AML-193 (cell line): ENCODE measurements at regions not wholly inside any gene's neighbourhood (a gene's known extent, or its start where the extent isn't known, plus 50 kb on each side); places are given as distances from the start of the nearest gene placed in this dataset.

Source experiments
- DNase-seq, 2 experiments: peaks; one replicate each; lab custom pipeline; 2025; lab: John Stamatoyannopoulos, UW

- DNase-seq, result no peak
Measured at GRCh38 chr14:105776924-105777323, 250.5 kb downstream of the TMEM121 start.

DNA sequence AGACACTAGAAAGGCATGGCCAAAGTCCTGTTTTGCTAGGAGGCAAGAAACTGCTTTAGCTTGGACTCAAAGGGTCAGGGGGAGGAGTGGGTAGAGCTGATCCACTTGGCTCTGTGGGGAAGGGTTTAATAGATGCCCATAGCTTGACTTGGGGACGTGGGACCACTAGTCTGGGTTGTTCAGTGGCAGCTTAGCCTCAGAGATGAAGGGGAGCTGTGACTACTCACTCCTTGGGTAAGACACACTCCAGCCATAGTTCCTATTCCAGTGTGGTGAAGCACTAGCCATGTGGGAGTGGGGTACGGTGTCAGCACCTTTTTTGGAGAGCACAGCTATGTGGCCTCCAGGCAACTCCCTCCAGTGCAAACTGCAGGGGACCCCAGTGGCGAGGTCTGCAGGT, 257.3 kb downstream of the TMEM121 start:
- DNase-seq, result no peak

DNA sequence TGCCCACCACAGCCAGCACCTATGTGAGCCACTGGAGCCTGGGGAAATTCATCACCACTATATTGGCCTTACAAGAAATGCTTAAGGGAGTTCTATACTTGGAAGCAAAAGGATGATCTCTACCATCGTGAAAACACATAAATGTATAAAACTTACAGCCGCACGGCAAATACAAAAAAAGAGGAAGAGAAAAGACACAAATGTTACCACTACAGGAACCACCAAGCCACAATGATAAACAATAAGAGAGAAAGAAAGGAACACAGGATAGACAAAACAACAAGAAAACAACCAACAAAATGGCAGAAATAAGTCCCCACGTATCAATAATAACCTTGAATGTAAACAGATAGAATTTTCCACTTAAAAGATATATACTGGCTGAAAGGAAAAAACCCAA, 267.5 kb downstream of the TMEM121 start:
- DNase-seq, result no peak

DNA sequence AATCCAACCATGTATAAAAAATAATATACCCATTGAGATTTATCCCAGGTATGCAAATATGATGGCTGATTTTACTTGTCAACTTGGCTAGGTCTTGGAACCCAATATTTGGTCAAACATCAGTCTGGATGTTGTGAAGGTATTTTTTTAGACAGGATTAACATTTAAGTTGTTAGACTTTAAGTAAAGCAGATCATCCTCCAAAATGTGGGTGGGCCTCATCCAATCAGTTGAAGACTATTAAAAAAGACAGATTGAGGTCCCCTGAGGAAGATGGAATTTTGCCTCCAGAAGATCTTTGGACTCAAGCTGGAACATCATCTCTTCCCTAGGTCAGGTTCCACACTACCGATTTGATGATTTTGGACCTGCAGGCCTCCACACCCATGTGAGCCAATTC, 271.2 kb downstream of the TMEM121 start:
- no peak for DNase-seq

DNA sequence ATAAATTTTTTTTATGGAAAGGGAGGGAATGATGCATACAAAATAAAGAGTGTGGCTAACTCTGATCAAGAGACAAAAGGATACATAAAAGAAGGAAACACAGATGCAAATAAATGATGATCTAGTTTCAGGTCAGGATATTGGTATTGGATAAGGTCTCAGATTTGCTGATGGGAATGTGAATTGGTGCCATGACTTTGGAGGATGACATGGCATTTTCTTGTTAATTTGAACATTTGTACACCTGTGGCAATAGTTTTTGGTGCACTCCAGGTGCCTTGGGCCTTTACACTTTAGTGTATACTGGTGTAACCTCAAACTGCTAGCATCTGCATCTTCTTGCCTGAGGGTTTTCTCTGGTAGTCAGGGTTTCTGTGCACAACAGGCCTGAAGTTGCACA, 279.3 kb downstream of the TMEM121 start:
- no peak for DNase-seq

DNA sequence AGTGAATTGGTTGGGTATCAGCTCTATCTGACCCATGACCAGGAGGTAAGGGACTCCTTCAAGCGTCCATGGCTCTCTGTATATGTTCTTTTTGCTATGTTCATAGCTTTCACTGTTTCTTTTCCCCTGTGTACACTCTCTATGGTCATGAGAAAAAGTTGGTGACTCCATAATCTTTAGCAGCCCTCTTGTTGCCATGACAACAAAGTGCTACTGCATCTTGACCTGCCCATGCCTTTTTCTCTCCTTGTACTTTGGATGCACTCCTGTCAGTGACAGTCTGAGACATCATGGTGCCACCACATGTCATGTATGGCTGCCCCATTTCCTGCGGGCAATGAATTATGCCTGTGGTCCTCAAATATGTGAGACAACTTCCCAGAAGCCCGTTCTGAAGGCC, 280.2 kb downstream of the TMEM121 start:
- DNase-seq, result no peak

GRCh38 chr14:105817971-105818711, 291.8 kb downstream of the TMEM121 start:
- DNase-seq, result no peak

GRCh38 chr14:105818712-105819005, 292.3 kb downstream of the TMEM121 start:
- DNase-seq, result no peak

DNA sequence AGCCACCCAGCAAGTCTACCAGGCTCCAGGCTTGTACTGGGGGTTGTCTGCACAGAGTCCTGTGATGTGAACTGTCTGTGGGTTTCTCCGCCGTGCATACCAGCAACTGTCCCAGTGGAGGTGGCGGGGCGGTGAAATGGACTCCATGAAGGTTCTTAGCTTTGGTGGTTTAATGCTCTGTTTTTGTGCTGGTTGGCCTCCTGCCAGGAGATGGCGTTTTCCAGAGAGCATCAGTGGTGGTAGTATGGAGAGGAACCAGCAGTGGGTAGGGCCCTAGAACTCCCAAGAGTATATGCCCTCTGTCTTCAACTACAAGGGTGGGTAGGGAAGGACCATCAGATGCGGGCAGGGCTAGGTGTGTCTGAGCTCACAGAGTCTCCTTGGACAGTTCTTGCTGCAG, 303.8 kb downstream of the TMEM121 start:
- no peak for DNase-seq

DNA sequence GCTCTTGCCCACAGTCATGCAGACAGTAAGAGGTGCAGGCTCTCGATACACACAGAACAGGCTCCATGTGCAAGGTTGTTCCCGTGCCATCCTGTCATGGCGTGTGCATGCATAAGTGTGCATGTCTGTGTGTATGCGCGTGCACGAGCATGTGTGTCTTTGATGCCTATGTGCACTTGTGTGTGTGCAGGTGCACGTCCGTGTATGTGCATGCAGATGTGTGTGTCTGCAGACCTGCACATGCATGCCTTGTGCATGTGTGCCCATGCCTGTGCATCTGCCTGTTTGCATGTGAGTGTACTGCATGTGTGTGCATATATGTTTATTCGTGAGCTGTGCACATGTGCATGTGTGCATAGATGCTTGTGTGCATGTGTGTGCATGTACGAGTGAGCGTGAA, 309.8 kb downstream of the TMEM121 start:
- no peak for DNase-seq

- no peak for DNase-seq
Measured at GRCh38 chr14:105836730-105837129, 310.3 kb downstream of the TMEM121 start.

GRCh38 chr14:105837349-105838063, 311.1 kb downstream of the TMEM121 start:
- no peak for DNase-seq

GRCh38 chr14:105838107-105838506, 311.7 kb downstream of the TMEM121 start:
- DNase-seq, result no peak

DNA sequence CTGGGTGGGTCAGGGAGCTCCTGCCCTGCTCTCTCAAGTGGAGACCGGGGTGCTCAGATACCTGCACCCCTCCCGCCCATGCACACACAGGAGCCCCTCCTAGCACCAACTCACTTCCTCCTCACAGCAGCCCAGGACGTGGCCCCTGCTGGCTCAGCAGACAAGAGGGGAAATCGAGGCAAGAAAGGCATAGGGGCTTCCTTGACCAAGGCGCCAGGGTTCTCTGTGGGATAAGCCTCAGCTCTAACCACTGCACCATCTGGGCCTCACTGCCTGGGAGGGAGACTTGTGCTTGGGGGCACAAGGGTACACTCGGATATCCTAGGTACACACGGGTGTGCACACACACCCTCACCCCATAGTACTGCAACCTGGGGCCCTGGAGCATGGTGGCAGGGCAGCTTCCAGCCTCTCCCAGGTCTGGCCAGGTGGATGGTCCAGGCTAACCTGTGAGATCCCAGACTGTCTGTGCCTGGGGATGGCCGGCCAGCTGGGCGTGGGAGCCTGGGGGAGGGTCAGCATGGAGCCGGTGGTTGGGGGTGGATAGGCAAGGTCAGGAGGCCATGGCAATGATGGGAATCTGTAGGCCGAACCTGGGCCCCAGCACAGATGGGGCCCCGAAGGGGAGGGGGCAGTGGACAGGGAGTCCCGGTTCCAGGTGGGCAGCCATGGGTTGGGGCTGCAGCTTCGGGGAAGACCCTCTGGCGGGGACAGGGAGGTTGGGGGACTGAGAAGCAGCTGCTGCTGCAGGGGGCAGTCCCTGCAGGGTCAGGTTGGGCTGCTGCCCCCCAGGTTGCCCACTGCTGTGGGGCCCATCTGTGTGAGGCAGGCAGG, 312.4 kb downstream of the TMEM121 start:
- DNase-seq, result no peak

DNA sequence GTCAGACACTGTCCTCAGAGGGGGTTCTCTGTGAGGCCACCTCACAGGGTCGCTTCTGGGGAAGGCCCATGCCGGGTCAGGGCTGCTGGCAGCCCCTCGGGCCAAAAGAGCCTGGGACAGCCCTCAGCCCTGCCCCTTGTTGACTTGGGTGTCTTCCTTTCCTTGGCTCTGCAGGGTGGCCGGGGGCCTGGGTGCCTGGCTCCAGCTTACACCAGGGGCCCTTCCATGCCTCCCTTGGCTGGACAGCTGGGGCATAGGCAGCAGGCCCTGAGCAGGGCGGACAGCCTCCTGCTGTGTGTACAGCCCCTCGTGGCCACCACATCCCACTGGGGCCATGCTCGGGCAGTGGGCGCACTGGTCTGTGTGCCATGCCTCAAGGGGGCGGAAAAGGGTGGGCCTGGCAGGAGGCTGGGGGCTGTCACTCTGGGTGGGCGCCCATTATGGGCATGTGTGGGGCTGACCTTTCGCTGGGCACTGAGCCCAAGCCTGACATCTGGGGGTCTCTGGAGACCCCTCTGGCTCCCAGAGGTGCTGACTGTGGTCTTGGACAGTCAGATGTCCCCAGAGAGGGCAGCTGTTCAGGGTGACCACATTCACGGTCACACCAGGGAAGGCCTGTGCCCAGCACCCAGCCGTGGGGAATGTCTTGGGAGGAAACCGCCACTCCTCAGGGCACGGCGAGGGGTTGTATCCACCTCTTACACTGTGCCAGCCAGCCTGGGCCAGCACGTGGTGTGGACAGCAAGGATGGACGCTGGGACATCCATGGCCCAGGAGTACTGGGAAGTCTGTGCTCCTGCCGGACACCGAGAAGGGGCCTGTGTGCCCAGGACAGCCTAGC, 313.3 kb downstream of the TMEM121 start:
- DNase-seq, result no peak

GRCh38 chr14:105840266-105841021, 314.1 kb downstream of the TMEM121 start:
- DNase-seq, result no peak

DNA sequence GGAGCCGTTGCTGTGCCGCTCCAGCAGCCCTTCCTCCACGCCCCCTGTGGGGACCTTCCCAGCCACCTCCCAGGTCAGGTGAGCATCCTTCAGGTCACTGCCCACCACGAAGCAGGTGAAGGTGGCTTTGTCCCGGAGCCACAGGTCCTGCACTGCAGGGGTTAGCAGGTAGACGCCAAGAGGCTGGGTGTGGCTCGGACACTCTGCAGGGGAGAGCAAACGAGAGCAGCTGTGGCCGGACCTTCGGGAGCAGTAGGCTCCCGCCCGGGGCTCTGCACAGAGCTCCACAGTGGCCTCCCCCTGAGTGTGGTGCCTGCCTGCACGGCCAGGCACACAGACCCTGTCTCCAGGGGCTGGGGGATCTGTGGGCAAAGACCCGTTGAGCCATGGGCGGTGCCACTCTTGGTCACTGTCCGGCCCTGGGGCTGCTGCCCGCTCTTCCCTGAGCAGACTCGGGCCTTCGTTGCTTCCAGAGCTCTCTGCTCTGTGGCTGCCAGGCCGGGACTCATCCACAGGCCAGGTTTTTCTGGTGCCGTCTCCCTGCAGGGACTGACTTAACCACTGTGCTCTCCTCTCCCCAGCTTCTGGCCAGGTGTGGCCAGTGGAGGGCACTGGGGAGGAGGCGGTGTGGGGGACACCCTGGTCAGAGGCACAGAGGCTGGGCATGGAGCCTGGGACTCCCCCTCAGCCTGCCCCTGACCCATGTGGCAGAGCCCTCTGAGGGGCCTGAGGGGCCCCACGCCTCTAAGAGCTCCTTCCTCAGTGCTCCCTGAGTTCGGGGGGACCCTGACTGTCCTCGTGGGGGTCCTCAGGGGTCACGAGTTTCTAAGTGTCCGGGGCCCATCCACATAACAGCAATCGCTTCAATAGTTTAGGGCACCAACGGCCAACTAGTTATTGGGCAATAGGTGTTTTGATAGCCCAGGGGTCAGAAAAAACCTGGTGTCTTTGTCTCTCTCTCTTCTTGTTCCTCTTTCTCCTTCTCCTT, 314.9 kb downstream of the TMEM121 start:
- no peak for DNase-seq

GRCh38 chr14:105842105-105842504, 315.7 kb downstream of the TMEM121 start:
- no peak for DNase-seq

- DNase-seq, result no peak
Measured at GRCh38 chr14:105843444-105844046, 317.2 kb downstream of the TMEM121 start.
